Retina (tissue), 1 donor: ENCODE measurements at regions not wholly inside any gene's neighbourhood (a gene's known extent, or its start where the extent isn't known, plus 50 kb on each side); places are given as distances from the start of the nearest gene placed in this dataset.
A peak's percentile ranks its signal among the peaks of the same experiment; 100 is the strongest.

Experiments
- DNase-seq: peaks from one replicate; pipeline ENCODE4 v3.0.0-alpha.2; 2016

DNA sequence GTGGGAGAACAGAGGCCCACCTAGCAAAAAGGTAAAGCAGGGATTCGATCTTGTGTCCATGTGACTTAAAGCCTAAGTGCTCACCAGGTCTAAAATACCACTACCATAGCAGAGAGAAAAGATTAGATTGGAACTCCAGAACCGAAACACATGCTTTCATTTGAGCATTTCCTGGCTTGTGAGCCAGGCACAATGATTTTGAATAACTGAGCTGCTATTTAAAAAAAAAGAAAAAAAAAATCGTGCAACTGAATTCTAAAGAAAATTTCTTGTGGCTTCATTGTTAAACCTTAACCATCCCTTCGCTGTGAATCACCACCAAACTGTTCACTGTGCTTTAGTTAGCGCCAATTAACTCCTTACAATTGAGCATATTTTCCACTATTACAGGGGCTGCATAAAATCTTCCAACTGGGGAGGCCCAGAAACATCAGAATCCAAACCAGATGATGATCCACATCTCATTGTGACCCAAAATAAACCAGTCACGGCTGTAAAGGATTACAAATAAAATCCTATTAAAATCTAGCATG lies 366.4 kb upstream of the ERCC4 start:
- no peak for DNase-seq

- no peak for DNase-seq
These were observed 365.9 kb upstream of the ERCC4 start for GRCh38 chr16:13554005-13554404.

DNA sequence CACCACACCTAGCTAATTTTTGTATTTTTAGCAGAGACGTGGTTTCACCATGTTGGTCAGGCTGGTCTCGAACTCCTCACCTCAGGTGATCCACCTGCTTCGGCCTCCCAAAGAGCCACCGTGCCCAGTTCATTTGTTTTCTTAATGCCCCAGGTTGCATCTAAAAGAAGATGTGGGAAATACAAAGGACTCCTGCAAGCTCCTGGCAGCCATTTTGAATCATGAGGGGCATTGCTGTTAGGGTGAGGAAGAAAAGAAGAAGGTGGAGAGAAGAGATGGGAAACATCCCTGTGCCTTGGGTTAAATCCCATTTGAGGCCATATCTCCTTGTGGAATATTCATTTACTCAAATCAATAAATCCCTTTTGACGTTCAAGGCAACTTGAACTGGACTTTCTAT lies 365.3 kb upstream of the ERCC4 start:
- DNase-seq = no peak

DNA sequence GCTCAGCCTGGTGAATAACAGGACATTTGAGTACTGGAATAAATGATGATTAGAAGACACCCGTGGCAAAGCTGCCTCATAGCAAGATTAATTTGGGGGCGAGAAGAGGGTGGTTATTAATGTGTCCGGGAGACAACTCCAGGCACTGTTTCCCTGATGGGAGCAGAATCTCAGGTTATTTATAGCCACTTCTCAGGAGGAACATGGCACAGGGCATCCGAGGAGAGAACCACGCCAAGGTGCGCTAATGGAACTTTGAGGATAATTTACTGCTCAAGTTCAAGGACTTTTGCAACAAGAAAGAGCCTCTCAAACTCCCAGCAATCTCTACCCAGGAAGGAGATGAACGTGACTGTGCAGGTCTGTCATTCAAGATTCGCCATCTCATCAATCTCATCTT lies 362.5 kb upstream of the ERCC4 start:
- no peak for DNase-seq

- no peak for DNase-seq
These were observed 361.2 kb upstream of the ERCC4 start for GRCh38 chr16:13558752-13559151.

DNA sequence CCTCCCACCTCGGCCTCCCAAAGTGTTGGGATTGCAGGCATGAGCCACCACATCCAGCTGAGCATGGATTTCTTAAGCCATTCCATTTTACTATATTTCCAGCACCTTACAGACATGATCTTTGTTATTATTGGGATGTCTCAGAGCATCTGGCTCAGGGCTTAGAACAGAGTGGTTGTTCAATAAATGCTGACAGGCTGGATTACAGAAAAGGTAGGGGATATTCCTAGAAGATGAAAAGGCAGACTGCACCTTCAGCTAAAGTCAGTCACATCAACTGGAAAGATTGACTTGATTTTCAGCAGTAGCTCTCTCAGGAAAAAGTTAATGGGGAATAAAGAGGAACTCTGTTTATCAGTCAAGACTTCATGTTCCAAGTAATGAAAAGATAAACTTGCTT lies 360.3 kb upstream of the ERCC4 start:
- DNase-seq = no peak

GRCh38 chr16:13560151-13560550 lies 359.8 kb upstream of the ERCC4 start:
- no peak for DNase-seq

DNA sequence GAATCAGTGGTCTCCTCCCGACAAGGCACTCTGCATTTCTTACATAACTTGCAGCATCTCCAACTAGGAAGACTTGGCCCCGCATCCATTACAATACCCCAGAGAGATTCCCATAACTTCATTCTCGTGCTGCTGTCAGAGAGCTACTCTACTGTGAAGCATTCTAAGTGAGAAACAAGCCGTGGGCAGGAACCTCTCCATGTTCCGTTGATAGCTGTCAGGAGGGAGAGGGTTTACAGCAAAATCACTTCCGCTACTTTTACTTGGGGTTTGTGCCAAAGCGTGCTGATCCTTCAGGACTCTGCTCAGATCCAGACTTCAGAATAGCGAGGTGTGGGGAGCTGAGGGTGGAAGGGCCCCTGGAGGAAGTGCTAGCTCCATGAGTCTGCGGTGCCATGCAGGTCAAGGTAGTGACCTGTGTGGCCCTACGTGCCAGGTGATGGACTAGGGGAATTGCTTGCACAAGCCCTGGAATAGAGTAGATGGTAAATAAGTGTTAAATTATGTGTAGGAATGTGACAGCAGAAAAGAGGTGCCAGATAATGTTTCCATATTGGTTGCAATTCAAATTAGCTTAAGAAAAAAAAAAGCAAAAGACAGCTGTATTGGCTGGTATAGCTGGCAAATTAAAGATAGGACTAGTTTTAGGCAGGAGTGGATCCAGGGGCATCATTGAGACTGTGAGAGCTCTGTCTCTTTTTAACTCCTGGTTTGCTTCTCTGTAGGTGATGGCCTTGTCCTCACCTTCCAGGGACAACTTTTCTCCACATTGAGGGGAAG lies 358.5 kb upstream of the ERCC4 start:
- DNase-seq = no peak

GRCh38 chr16:13568803-13569202 lies 351.2 kb upstream of the ERCC4 start:
- no peak for DNase-seq

- DNase-seq = no peak
These were observed 350.0 kb upstream of the ERCC4 start for GRCh38 chr16:13569986-13570385.

GRCh38 chr16:13571036-13571435 lies 348.9 kb upstream of the ERCC4 start:
- DNase-seq = no peak

- DNase-seq = no peak
These were observed 346.1 kb upstream of the ERCC4 start for GRCh38 chr16:13573903-13574302.

DNA sequence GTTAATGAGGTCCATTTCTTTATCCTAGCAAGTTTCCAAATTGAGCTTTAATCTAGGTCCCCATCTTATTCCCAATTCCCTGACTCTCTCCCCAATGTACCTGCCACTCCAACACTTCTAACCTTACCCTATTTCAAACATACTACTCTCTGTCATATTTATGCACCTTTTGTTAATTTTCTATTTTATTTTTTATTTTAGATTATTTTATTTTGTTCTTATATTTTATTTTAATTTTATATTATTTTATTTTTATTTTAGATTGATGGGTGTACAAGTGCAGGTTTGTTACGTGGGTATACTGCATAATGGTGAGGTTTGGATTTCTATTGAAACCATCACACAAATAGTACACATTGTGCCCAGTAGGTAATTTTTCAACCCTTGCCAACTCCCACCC lies 333.9 kb upstream of the ERCC4 start:
- no peak for DNase-seq

- DNase-seq = no peak
These were observed 332.8 kb upstream of the ERCC4 start for GRCh38 chr16:13587181-13587580.

DNA sequence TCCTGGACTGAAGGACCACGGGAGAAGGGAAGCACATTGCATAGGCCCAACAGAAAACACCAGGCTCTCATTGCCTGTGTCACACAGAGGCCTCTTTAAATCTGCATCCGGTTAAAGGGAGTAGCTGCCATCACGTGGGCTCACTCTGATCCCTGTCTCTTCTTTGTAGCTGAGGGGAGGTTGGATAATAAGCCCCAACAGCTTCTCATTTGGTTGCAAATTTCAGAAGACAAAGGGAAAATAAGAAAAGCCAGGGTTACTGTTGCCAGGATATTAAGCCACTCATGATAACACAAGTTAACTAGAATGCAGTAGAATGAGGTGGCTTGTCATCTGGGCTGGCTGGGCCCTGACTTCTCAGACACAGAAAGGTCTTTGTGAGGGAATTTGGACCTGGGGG lies 325.1 kb upstream of the ERCC4 start:
- DNase-seq = peak; percentile 49

DNA sequence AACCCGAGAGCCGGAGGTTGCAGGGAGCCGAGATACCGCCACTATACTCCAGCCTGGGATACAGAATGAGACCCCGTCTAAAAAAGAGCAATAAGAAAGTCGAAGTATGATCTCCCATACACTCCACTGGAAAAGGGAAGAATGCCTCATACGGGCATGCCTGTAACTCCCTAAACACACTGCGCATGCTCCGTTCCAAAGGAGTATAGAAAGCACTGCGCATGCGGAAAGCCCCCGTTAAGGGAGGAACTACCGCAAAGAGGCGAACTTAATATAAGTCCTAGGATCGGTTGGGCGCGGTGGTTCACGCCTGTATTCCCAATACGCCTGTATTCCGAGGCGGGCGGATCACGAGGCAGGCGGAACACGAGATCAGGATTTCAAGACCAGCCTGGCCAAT lies 313.1 kb upstream of the ERCC4 start:
- DNase-seq = no peak

DNA sequence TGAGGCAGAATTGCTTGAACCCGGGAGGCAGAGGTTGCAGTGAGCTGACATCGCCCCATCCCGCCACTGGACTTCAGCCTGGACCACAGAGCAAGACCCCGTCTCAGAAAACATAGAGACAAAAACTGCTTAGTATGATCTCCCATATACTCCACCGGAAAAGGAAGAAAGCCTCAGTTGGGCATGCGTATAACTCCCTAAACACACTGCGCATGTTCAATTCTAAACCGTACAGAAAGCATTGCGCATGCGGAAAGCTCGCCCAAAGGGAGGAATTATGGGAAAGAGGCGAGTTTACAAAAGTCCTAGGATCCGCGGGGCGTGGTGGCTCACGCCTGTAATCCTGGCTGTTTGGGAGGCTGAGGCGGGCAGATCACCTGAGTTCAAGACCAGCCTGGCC lies 312.7 kb upstream of the ERCC4 start:
- no peak for DNase-seq

GRCh38 chr16:13611596-13611995 lies 308.4 kb upstream of the ERCC4 start:
- DNase-seq = no peak

DNA sequence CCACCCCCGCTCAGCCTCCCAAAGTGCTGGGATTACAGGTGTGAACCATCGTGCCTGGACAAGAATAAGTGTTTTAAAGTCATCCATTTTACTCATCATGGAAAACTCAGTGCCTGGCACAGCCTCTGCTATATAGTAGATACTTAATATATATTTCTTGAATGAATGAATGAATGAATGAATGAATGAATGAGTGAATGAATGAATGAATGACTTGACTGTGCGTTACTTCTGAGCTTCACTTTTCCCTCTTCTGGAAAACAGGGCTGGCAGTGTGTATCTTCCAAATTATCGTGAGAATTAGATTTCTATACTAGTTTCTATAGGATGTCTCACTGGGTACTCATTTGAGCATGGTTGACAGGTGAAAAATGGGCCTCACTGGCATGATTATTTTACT lies 307.3 kb upstream of the ERCC4 start:
- no peak for DNase-seq

- no peak for DNase-seq
These were observed 306.8 kb upstream of the ERCC4 start for GRCh38 chr16:13613165-13613564.

DNA sequence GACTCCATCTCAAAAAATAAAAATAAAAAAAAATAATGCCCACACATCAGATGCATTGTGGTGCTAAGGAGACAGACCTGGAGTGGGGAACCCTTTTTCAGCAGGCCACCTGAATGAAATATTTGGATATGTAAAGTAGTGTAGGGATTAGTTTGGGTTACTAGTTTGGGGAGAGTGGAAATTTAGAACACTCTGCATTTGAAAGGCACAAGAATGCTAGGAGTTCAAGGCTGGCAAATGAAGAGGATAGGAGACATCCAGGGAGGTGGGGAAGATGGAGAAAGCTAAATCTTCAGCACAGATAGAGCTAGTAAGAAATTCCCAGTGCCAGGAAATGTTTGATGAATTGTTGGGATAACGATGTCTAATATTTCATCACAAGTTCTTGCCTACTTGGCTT lies 298.3 kb upstream of the ERCC4 start:
- no peak for DNase-seq

DNA sequence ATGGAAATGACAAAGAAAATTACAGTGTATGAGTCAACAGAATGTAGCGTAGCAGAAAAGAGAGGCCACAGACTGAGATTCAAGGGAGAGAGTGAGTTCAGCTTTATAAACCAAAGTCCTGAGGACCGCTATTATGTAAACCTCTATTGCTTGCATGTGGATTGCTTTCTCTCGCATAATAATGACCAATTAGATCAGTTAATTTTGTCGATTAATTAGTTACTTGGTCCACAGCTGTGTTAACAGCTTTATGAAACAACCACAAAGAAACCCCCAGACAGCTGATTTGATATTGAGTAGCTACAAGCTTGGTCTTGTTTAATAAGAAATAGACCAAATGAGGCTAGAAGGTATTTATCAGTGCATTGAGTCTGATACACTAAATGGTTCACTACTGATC lies 291.8 kb upstream of the ERCC4 start:
- no peak for DNase-seq

GRCh38 chr16:13629704-13630103 lies 290.2 kb upstream of the ERCC4 start:
- DNase-seq = no peak

GRCh38 chr16:13630374-13630773 lies 289.6 kb upstream of the ERCC4 start:
- no peak for DNase-seq

- no peak for DNase-seq
These were observed 288.7 kb upstream of the ERCC4 start for GRCh38 chr16:13631213-13631767.
